ENCODE measurements at regions not wholly inside any gene's neighbourhood (a gene's known extent, or its start where the extent isn't known, plus 50 kb on each side); places are given as distances from the start of the nearest gene placed in this dataset.

- Histone ChIP-seq H3K4me1 (ENCODE audit: control insufficient read depth, insufficient read depth, low read length) (peaks cover 10% of the 10 kb centered on the region), H3K4me3 (ENCODE audit: low read depth, low read length) (peak overlapping the region; percentile 41), H3K36me3 (ENCODE audit: control insufficient read depth in 2 of 2, insufficient read depth in 1 of 2, low read length in 2 of 2) (no peaks in the 10 kb centered on the region), H3K9me3 (ENCODE audit: control insufficient read depth, insufficient read depth, low read depth, low read length) (no peaks in the 10 kb centered on the region), H3K27ac (ENCODE audit: extremely low read depth, low read depth, low read length) (peak overlapping the region; percentile 73)
- CTCF ChIA-PET = interaction anchor here (0.6 to 0.7 kb wide), 3 partner anchors 176 to 1833 kb away, joined by 3 read pairs; no protein-coding TSS in a partner anchor
- POLR2A ChIA-PET = interaction anchor here (1.2 kb wide), 1 partner anchor 186 kb away, joined by 4 read pairs; the partner anchor contains the start of gene EFNB2
- TF ChIP-seq ZNF26 (tag by site-specific recombination; IDR thresholded peaks at IDR 0.05) (no peak), ZNF239 (tag by site-specific recombination; IDR thresholded peaks at IDR 0.05) (no peak), SETDB1 (IDR thresholded peaks at IDR 0.05; ENCODE audit: insufficient read length, low read length) (no peak), ZNF426 (tag by site-specific recombination; IDR thresholded peaks at IDR 0.05) (no peak), GLIS1 (tag by site-specific recombination; IDR thresholded peaks at IDR 0.05) (0 out of 2 replicates have a peak, but pooled peaks have one; percentile 26), ATF2 (tag by site-specific recombination; IDR thresholded peaks at IDR 0.05; ENCODE audit: low read depth) (no peak), ZNF121 (tag by site-specific recombination; IDR thresholded peaks at IDR 0.05) (no peak), YY1 (tag by site-specific recombination; IDR thresholded peaks at IDR 0.05) (no peak), WT1 (tag by site-specific recombination; IDR thresholded peaks at IDR 0.05) (no peak), KLF1 (tag by site-specific recombination; IDR thresholded peaks at IDR 0.05) (no peak), REPIN1 (tag by site-specific recombination; IDR thresholded peaks at IDR 0.05; ENCODE audit: low read depth) (no peak), ZNF2 (tag by site-specific recombination; IDR thresholded peaks at IDR 0.05) (no peak), ZNF366 (tag by site-specific recombination; conservative IDR thresholded peaks at IDR 0.05) (0 out of 2 replicates have a peak, but pooled peaks have one; percentile 49), ZNF580 (tag by site-specific recombination; IDR thresholded peaks at IDR 0.05) (no peak), KLF17 (tag by site-specific recombination; IDR thresholded peaks at IDR 0.05) (no peak), ZBTB11 (tag by site-specific recombination; conservative IDR thresholded peaks at IDR 0.05; ENCODE audit: low read depth) (peak; percentile 81), IKZF3 (tag by site-specific recombination; IDR thresholded peaks at IDR 0.05) (0 out of 2 replicates have a peak, but pooled peaks have one; percentile 27), BCL11A (tag by site-specific recombination; IDR thresholded peaks at IDR 0.05; ENCODE audit: low read depth) (no peak), OSR2 (tag by site-specific recombination; IDR thresholded peaks at IDR 0.05) (peak; percentile 69), ZNF202 (tag by site-specific recombination; IDR thresholded peaks at IDR 0.05; ENCODE audit: borderline replicate concordance) (no peak), INSM2 (tag by site-specific recombination; IDR thresholded peaks at IDR 0.05) (no peak), HOXA7 (CRISPR knock-in tag; IDR thresholded peaks at IDR 0.05; ENCODE audit: borderline replicate concordance) (no peak), ZNF785 (tag by site-specific recombination; IDR thresholded peaks at IDR 0.05) (no peak), ZNF664 (tag by site-specific recombination; IDR thresholded peaks at IDR 0.05) (no peak), ZSCAN23 (tag by site-specific recombination; IDR thresholded peaks at IDR 0.05) (no peak), ZFP37 (tag by site-specific recombination; IDR thresholded peaks at IDR 0.05) (no peak), ZNF791 (tag by site-specific recombination; IDR thresholded peaks at IDR 0.05) (no peak), ZNF354C (tag by site-specific recombination; IDR thresholded peaks at IDR 0.05; ENCODE audit: borderline replicate concordance, low read depth) (no peak), ZNF394 (tag by site-specific recombination; IDR thresholded peaks at IDR 0.05; ENCODE audit: borderline replicate concordance) (peak; percentile 32; the same call in 1 of the 2 replicates)
These were observed 186.2 kb downstream of the EFNB2 start for GRCh38 chr13:106349080-106349931.
